GM19455 (cell line): ENCODE measurements at regions not wholly inside any gene's neighbourhood (a gene's known extent, or its start where the extent isn't known, plus 50 kb on each side); places are given as distances from the start of the nearest gene placed in this dataset.

Experiments
- ATAC-seq: cut with Tn5 transposase; IDR thresholded peaks from one replicate; pipeline ENCODE4 v1.9.1; 2021; ENCODE audit not compliant: unreplicated experiment

DNA sequence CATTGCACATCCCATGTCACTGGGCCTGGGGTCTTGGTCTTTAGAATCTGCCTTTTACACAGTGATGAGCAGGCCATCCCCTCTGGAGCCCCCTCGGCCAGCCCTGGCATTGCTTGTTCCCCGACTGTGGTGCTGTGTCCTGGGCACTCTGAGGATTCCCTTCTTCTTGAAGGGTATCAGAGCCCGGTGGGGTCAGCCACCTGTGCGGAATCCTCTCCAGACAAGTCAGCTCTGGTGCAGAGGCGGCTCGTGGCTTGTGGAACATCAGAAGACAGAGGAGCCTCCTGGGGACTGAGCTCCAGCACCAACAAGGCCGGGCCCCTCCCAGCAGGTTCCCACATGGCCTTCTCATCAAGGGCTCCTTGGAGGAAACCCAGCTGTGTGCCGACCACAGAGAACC lies 57.9 kb upstream of the AJAP1 start:
- ATAC-seq: no peak

DNA sequence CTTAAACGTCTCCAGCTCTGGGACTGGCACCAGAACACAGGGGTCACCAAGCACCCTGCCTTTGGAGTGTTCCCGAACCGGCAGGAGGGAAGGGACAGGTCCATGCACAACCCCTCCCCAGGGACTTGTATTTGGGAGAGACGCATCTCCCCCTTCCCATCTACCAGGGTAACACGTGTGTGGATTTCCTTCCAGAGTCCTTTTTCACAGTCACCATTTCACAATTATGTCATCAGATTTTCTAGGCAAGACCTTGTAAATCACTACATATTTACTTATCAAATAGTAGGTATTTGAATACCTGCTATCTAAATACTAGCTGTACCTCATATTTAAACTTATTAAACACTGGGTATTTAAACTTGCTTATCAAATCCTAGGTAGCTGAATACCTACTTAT lies 57.4 kb upstream of the AJAP1 start:
- ATAC-seq: no peak

DNA sequence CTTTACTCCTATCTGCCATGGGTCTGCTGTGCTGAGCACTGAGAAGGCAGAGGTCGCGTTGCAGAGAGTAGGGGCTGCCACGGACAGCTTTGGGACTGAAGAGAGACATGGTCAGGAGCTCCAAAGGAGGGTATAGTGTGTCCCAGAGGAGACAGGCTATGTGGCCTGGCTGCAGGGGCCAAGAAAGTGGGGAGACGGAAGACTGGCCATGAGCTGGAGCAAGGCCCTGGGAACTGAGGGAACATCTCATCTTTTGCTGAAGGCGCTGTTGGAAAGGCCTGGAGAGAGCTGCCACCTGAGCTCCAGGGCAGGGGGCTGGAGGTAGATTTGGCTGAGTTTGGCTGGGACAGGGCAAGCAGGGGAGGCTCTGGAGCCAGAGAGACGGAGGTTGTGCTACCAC lies 55.8 kb upstream of the AJAP1 start:
- ATAC-seq: no peak

DNA sequence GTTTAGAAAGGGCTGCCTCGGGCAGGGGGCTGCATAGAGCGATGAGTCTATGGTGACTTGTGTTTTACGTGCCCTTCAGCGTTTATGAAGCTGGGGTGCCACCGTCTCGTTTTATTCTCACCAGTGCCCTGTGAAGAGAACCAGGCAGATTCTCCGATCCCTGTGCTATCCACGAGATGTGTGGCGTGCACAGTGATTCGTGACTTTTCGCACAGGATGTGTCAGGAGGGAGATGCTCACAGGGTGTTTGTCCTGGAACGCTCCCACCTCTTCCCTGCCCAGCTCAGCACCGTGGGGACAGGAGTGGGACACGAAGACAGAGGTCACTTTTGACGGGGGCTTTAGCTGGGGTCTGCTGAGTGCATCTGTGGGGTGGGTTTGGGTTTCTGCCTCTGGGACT lies 54.9 kb upstream of the AJAP1 start:
- ATAC-seq: no peak

DNA sequence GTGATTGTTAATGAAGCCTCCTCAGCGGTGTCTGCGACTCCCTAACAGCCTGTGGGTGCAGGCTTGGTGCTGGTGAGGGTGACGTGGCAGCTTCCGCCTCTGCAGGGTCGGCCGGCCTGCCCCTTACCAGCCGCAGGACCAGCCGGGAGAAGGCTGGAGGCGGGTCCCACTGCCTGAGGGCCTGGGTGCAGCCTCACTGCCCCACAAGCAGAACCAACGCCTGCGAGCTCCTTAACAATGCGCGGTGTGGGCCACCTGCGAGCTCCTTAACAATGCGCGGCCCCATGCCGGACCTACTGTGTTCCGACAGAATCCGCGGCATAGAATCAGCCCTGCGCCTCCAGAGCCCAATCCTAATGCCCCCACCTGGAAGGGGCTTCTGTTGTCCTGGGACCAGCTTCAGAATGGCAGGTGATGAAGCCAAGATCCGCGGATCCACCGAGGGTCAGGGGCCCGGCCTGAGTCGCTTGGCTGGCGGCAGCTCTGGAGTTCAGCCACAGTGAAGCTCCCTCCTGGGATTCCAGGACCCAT lies 54.4 kb upstream of the AJAP1 start:
- no peak for ATAC-seq

DNA sequence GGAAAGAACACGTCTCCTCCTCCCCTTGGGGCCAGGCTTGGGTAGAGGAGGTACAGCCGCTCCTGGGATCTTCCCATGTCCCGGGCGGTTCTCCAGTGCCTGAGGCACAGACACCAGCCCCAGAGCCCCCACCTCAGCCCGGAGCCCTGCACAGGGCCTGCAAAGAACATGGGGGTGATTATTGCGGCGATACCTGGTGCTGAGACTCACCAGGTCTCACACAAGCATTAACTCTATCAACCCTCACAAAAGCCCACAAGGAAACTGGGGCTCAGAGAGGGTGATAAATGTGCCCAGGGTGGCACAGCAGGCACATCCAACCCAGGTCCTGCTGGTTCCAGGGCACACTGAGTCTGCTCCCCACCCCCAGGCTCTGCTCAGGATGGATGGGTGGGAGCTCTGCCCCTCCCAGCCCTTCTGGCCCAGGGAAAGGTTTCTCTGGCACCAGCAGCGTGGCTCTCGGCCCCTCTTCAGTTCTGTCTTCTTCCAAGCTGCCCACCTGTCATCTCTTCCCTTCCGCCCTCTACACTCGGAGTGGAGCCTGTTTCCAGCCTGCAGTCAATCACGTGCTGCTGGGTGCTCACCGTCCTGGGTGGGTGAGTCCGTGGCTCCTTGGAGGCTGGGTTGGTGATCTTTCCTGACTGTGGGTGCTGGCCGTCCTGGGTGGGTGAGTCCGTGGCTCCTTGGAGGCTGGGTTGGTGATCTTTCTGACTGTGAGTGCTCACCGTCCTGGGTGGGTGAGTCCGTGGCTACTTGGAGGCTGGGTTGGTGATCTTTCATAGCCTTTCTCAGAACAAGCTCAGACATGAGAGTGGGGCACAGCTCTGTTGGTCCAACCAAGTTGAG lies 53.6 kb upstream of the AJAP1 start:
- no peak for ATAC-seq

DNA sequence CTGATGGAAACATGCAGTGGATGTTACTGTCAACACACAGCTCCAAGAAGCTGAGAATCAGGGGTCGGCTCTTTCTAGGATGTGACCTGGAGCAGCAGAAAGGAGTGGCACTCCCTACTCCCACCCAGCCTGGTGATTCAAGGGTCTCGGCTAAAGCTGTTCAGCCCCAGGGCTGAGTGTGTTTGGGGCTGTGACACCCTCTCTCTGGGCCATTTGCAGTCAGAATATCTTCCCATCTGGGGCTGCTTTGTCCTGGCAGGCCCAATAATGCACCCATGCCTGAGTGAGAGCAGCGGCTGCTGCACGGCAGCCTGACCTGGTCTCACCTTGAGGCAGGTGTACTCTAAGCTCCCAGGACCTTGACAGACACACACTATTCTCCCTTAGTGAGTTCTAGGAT lies 52.5 kb upstream of the AJAP1 start:
- ATAC-seq: no peak

DNA sequence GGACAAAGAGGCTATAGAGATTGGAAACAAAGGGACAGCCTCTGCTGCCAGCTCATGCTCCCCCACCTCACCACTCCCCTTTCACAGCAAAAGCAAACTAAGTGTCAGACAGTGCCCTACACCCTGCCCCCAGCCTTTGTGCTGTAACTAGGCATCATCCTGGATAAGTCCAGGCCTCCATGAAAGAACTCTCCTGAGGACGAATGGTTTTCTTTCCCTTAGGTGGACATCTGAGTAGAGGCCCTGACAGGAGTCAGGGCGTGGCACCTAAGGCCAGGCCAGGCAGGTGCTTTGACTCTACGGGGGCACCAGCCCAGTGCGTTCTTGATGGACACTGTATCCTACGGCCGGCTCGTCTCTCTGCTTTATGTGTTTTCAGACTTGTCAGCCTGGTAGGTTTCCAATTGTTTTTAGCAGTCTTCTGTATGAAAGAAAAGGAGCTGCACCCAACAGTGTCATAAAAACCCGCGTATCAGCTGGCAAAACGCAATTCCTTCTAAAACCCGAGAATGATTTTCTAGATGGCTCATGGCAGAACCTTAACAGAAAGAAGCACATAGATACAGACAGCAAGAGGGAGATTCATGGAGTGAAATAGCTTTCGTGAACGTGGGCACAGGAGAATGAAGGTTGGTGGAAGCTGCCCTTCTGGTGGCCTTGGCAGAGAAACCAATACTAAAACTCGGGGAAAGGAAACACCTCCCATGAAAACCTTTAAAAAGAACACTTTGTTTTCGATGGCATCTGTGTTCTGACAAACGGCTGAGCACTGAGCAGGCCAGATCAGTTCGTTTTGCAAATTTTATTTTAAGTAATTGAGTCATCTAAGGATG lies 51.7 kb upstream of the AJAP1 start:
- no peak for ATAC-seq

DNA sequence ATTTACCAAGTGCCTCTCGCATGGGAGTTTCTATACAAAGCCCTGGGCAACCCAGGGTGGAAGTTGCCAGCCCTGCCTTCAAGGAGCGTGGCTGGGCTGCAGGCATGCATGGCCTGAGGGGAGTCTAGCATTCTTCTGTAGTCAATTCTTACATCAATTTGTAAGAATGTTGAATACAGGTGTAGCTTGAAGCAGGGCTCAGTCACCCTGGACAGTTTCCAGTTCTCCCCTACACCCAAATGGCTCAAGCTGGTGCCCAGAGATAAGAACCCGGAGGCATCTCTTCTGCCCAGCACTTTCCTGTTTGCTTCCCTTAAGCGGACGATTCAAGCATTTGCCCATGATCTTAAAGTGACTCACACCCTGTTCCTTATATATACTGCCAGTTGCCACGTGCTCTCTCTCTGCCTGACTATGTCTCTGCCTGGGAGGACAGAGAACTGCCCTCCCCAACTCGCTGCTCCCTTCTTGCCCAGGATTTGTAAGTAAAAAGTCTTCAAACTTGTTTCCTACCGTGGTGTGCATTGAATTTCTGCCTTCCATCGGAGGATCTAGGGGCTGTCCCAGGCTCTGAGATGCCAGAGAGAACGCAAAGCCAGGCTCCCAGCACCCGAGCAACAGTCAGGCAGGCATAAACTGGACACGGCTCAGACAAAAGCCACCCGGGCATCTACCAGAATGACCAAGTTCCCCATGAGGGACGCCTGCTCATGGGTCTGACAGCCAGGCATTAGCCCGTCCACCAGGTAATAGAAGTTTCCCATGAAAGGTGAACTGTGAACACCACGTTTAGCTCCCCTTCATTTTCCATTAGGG lies 50.9 kb upstream of the AJAP1 start:
- ATAC-seq: no peak
